NT2/D1 (cell line): ENCODE measurements at regions not wholly inside any gene's neighbourhood (a gene's known extent, or its start where the extent isn't known, plus 50 kb on each side); places are given as distances from the start of the nearest gene placed in this dataset.

Experiments used
- DNase-seq: peaks from one replicate; pipeline ENCODE4 v3.0.0-alpha.2; 2011; ENCODE audit warnings: low read depth, low spot score
- H3K27me3 ChIP-seq: 2 replicates; pipeline ENCODE4 v1.6.0; 2011; ENCODE audit warnings: mild to moderate bottlenecking; ENCODE audit not compliant: insufficient read length, insufficient read depth
- H3K36me3 ChIP-seq: 2 replicates; pipeline ENCODE4 v1.6.1; 2011; ENCODE audit warnings: mild to moderate bottlenecking, low read length, mixed read lengths; ENCODE audit not compliant: insufficient read depth, insufficient read length
- H3K4me1 ChIP-seq: 2 replicates; pipeline ENCODE4 v1.5.1; 2011; ENCODE audit not compliant: insufficient read depth, insufficient read length
- H3K4me3 ChIP-seq: 2 replicates; pipeline ENCODE4 v1.5.1; 2011; ENCODE audit warnings: low read depth; ENCODE audit not compliant: insufficient read length
- H3K9ac ChIP-seq: 2 replicates; pipeline ENCODE4 v1.6.0; 2011; ENCODE audit warnings: low read depth; ENCODE audit not compliant: insufficient read length
- H3K9me3 ChIP-seq: 2 replicates; pipeline ENCODE4 v1.5.1; 2011; ENCODE audit warnings: mild to moderate bottlenecking, low read length; ENCODE audit not compliant: insufficient read depth
- SUZ12 ChIP-seq: IDR thresholded peaks from 2 replicates; pipeline ENCODE4 v1.6.1; 2011; ENCODE audit not compliant: insufficient read length, insufficient read depth; ENCODE audit errors: extremely low read depth
- YY1 ChIP-seq: IDR thresholded peaks from 2 replicates; pipeline ENCODE4 v1.6.1; 2011; ENCODE audit not compliant: insufficient read length, insufficient read depth
- ZNF274 ChIP-seq: IDR thresholded peaks from 2 replicates; pipeline ENCODE4 v1.6.1; 2011; ENCODE audit warnings: mild to moderate bottlenecking, low read depth, low read length

GRCh38 chr22:19663821-19664355 lies 50.4 kb upstream of the SEPTIN5 start:
- H3K4me1 ChIP-seq, result peaks cover 3% of the 10 kb centered on the region
- no peaks in the 10 kb centered on the region for H3K27me3 ChIP-seq
- no peaks in the 10 kb centered on the region for H3K36me3 ChIP-seq
- H3K9me3 ChIP-seq, result no peaks in the 10 kb centered on the region
- no peak for DNase-seq
- no peak for TF ChIP-seq YY1
- no peak for TF ChIP-seq SUZ12
- TF ChIP-seq ZNF274, result no peak
- H3K9ac ChIP-seq, result no peak overlapping the region
- H3K4me3 ChIP-seq, result no peak overlapping the region

GRCh38 chr22:19664406-19664805 lies 49.9 kb upstream of the SEPTIN5 start:
- no peaks in the 10 kb centered on the region for H3K36me3 ChIP-seq
- TF ChIP-seq ZNF274, result no peak
- no peak for TF ChIP-seq SUZ12
- TF ChIP-seq YY1, result no peak
- H3K9me3 ChIP-seq, result no peaks in the 10 kb centered on the region
- peaks cover 3% of the 10 kb centered on the region for H3K4me1 ChIP-seq
- H3K9ac ChIP-seq, result no peak overlapping the region
- DNase-seq, result no peak
- H3K27me3 ChIP-seq, result no peaks in the 10 kb centered on the region
- no peak overlapping the region for H3K4me3 ChIP-seq
